Mesothelial cell of epicardium (in vitro differentiated cells): ENCODE measurements at regions not wholly inside any gene's neighbourhood (a gene's known extent, or its start where the extent isn't known, plus 50 kb on each side); places are given as distances from the start of the nearest gene placed in this dataset.

Experiments used
- DNase-seq, 2 experiments: peaks; one replicate each; pipeline ENCODE4 v3.0.0; 2021; ENCODE audit warnings: low spot score in 2 of 2; ENCODE audit not compliant: unreplicated experiment in 2 of 2
- H3K27ac Mint-ChIP-seq: 2 replicates; pipeline ENCODE4 v1.8.0; 2021; ENCODE audit warnings: mixed read lengths
- H3K27me3 Mint-ChIP-seq: 2 replicates; pipeline ENCODE4 v1.8.0; 2021; ENCODE audit warnings: low read depth, mixed read lengths
- H3K36me3 Mint-ChIP-seq: 2 replicates; pipeline ENCODE4 v1.8.0; 2021; ENCODE audit warnings: mixed read lengths
- H3K4me1 Mint-ChIP-seq: 2 replicates; pipeline ENCODE4 v1.8.0; 2021; ENCODE audit warnings: mixed read lengths
- H3K4me3 Mint-ChIP-seq: 2 replicates; pipeline ENCODE4 v1.8.0; 2021; ENCODE audit warnings: mild to moderate bottlenecking, moderate library complexity, mixed read lengths
- H3K9me3 Mint-ChIP-seq: 2 replicates; pipeline ENCODE4 v1.8.0; 2021; ENCODE audit warnings: mixed read lengths
- TF ChIP-seq, protein P1 (sequence below): fragments of 200-600 bp; sonication (generic); IDR thresholded peaks from one replicate; pipeline ENCODE4 v1.5.0; 2021; ENCODE audit warnings: antibody characterized with exemption; ENCODE audit not compliant: unreplicated experiment

DNA sequence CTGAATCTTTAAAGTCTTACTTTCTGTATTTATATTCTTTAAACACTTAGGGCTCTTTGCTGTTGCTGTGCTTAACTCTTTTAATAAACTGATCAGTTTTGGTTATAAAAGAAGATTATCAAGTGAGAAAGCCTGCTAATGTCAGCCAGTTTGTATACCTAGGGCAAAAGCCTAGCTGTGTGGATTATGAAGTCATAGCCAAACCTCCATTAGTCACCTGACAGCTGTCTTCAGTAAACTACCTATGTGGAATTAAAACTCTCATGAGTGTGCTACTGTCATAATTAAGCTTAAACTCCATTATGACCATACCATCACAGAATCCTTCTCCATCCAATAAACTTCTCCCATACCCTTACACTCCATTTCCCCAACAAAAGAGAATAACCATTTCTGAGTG lies 762.7 kb downstream of the NTRK3 start:
- no peak for DNase-seq
- no peaks in the 10 kb centered on the region for H3K36me3 Mint-ChIP-seq
- no peak overlapping the region for H3K4me3 Mint-ChIP-seq
- H3K4me1 Mint-ChIP-seq, result no peaks in the 10 kb centered on the region
- TF ChIP-seq, protein P1, sequence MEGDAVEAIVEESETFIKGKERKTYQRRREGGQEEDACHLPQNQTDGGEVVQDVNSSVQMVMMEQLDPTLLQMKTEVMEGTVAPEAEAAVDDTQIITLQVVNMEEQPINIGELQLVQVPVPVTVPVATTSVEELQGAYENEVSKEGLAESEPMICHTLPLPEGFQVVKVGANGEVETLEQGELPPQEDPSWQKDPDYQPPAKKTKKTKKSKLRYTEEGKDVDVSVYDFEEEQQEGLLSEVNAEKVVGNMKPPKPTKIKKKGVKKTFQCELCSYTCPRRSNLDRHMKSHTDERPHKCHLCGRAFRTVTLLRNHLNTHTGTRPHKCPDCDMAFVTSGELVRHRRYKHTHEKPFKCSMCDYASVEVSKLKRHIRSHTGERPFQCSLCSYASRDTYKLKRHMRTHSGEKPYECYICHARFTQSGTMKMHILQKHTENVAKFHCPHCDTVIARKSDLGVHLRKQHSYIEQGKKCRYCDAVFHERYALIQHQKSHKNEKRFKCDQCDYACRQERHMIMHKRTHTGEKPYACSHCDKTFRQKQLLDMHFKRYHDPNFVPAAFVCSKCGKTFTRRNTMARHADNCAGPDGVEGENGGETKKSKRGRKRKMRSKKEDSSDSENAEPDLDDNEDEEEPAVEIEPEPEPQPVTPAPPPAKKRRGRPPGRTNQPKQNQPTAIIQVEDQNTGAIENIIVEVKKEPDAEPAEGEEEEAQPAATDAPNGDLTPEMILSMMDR, result no peak
- H3K27me3 Mint-ChIP-seq, result peaks cover 2% of the 10 kb centered on the region
- no peak overlapping the region for H3K27ac Mint-ChIP-seq
- H3K9me3 Mint-ChIP-seq, result peaks cover 10% of the 10 kb centered on the region

DNA sequence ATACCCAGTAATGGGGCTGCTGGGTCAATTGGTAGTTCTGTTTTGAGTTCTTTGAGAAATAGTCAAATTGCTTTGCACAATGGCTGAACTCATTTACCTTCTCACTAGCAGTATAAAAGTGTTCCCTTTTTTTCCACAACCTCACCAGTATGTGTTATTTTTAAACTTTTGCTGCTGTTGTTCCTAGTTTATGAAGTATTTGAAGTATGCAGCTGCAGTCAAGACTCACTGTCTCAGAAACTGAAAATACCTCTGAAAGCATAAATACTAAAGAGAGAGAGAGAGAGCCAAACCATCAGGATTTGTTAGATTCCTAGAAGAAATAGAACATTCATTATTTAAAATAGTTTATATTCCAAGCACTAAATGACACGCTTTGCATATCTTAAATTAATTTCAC lies 764.2 kb downstream of the NTRK3 start:
- H3K9me3 Mint-ChIP-seq, result peaks cover 10% of the 10 kb centered on the region
- TF ChIP-seq, protein P1, result no peak
- peaks cover 6% of the 10 kb centered on the region for H3K4me1 Mint-ChIP-seq
- no peak for DNase-seq
- no peaks in the 10 kb centered on the region for H3K36me3 Mint-ChIP-seq
- no peak overlapping the region for H3K27ac Mint-ChIP-seq
- H3K4me3 Mint-ChIP-seq, result no peak overlapping the region
- peaks cover 2% of the 10 kb centered on the region for H3K27me3 Mint-ChIP-seq

DNA sequence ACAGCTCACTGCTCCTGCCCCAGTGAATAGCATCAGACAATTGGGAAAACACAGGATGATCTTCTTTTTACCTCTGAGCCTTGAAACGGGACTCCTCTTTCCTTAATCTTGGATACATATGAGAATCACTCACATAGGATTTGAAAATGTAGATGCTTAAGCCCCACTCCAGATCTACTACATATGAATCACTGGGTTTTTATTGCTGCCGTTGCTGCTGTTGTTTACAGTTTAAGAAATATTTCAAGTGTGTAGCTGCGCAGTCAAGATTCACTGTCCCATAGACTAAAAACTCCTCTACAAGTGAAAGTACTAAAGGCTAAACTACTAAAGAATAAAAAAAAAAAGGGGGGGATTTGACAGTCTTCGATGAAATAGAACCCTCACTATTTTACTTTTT lies 765.9 kb downstream of the NTRK3 start:
- TF ChIP-seq, protein P1, result no peak
- H3K9me3 Mint-ChIP-seq, result peaks cover 10% of the 10 kb centered on the region
- DNase-seq, result no peak
- no peak overlapping the region for H3K4me3 Mint-ChIP-seq
- no peaks in the 10 kb centered on the region for H3K36me3 Mint-ChIP-seq
- peaks cover 2% of the 10 kb centered on the region for H3K27me3 Mint-ChIP-seq
- no peak overlapping the region for H3K27ac Mint-ChIP-seq
- peaks cover 6% of the 10 kb centered on the region for H3K4me1 Mint-ChIP-seq

DNA sequence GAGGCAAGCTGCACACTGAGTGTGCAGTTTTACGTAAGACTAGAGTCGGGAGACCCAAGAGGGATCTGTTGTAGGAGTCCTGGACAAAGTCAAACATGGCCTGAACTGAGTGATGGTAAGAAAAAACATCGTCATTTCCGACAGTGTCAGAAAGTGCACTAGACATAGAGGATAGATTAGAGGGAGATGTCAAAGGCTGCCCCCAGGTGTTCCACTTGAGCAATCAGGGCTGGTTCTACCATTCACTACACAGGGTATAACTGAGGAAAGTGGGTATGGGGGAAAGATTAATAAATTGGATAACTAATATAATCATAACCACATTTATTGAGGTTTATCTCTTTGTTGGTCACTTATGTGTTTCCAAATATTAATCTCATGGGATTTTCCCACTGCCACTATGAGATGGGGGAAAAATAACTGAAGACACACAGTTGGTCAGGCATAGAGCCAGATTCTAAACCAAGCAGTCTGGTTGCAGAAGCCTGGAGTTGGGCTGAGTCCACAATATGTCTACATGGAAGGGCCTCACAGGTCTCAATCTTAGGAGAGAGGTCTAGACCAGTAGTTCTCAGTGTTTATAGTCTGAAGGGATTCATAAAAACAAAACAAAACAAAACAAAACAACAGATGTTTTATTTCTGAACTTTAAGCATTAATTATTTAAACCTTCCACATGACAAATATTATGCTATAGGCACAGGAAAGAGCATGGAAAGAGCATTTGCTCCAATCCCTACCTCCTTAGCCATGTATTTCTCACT lies 766.5 kb downstream of the NTRK3 start:
- TF ChIP-seq, protein P1, result no peak
- H3K27me3 Mint-ChIP-seq, result no peaks in the 10 kb centered on the region
- H3K9me3 Mint-ChIP-seq, result peaks cover 4% of the 10 kb centered on the region
- H3K27ac Mint-ChIP-seq, result no peak overlapping the region
- DNase-seq, result no peak
- H3K36me3 Mint-ChIP-seq, result no peaks in the 10 kb centered on the region
- no peak overlapping the region for H3K4me3 Mint-ChIP-seq
- peaks cover 6% of the 10 kb centered on the region for H3K4me1 Mint-ChIP-seq

DNA sequence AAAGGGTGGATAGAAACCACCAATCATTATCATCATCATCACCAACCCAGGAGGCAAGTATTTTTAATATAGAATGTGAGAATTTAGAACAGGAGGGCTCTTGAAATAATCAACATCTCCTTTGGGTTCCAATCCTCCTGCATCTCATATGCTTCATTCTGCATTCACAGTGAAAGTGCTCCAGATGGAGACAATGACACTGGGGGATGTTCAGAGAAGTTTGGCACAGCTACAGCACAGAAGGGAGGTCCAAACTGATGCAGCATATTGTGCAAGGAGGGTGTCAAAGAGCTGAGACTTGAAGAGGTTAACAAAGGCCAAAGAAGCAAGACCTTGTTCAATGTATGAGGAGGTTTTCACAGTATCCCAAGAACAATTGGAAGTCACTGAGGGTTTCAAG lies 767.1 kb downstream of the NTRK3 start:
- TF ChIP-seq, protein P1, result no peak
- peaks cover under 1% of the 10 kb centered on the region for H3K9me3 Mint-ChIP-seq
- no peak overlapping the region for H3K4me3 Mint-ChIP-seq
- no peak for DNase-seq
- no peaks in the 10 kb centered on the region for H3K27me3 Mint-ChIP-seq
- peaks cover 6% of the 10 kb centered on the region for H3K4me1 Mint-ChIP-seq
- H3K27ac Mint-ChIP-seq, result no peak overlapping the region
- no peaks in the 10 kb centered on the region for H3K36me3 Mint-ChIP-seq
